GM20000 (cell line): ENCODE measurements at regions not wholly inside any gene's neighbourhood (a gene's known extent, or its start where the extent isn't known, plus 50 kb on each side); places are given as distances from the start of the nearest gene placed in this dataset.

Experiments
- DNase-seq: peaks from one replicate; pipeline ENCODE4 v3.0.0; 2012; ENCODE audit warnings: low spot score
- TF ChIP-seq, protein P1 (sequence below): IDR thresholded peaks from 2 replicates; pipeline ENCODE4 v1.5.1; 2012; ENCODE audit warnings: mild to moderate bottlenecking, control low read depth; ENCODE audit errors: extremely low read depth, missing control alignments

DNA sequence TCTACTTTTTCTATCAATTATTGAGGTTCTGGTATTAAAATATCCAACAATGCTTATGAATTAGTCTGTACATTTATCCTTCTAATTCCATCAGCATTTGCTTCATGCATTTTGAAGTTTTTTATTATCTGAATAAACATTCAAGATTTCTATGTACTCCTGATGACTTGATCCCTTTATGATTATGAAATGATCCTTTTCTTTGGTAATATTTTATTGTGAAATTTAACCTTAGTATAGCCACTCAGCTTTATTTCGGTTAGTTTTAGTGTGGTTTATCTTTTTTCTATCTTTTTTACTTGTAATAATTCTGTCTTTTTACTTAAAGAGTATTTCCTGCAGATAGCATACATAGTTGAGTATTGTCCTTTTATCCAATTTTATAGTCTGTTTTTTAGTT lies 106.6 kb downstream of the SNAPC1 start:
- TF ChIP-seq, protein P1, sequence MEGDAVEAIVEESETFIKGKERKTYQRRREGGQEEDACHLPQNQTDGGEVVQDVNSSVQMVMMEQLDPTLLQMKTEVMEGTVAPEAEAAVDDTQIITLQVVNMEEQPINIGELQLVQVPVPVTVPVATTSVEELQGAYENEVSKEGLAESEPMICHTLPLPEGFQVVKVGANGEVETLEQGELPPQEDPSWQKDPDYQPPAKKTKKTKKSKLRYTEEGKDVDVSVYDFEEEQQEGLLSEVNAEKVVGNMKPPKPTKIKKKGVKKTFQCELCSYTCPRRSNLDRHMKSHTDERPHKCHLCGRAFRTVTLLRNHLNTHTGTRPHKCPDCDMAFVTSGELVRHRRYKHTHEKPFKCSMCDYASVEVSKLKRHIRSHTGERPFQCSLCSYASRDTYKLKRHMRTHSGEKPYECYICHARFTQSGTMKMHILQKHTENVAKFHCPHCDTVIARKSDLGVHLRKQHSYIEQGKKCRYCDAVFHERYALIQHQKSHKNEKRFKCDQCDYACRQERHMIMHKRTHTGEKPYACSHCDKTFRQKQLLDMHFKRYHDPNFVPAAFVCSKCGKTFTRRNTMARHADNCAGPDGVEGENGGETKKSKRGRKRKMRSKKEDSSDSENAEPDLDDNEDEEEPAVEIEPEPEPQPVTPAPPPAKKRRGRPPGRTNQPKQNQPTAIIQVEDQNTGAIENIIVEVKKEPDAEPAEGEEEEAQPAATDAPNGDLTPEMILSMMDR = no peak
- no peak for DNase-seq

- no peak for DNase-seq
- TF ChIP-seq, protein P1 = no peak
Measured at GRCh38 chr14:61870163-61870562, 107.9 kb downstream of the SNAPC1 start.

DNA sequence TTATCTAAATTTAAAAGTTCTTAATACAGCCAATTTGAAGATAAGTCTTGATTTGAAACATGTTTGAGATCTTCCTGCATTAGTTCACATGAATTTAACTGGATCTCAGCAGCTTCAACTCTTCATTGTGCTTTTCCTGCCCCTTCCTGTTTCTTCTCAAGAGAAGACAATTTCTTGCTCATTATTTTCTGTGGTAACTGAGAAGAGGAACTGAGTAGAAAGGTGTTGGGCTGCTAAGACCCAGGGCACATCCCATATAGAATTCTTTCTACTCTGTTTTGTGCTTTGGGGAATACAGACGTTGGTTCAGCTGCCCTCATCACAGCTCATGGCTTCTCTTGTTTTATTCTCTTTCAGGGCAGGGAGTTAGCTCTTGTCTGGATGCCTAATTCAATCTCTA lies 110.2 kb downstream of the SNAPC1 start:
- TF ChIP-seq, protein P1 = no peak
- peak; percentile 60 for DNase-seq

GRCh38 chr14:61875483-61875882 lies 113.3 kb downstream of the SNAPC1 start:
- TF ChIP-seq, protein P1 = no peak
- DNase-seq = no peak

- DNase-seq = peak; percentile 24
- TF ChIP-seq, protein P1 = no peak
Measured at GRCh38 chr14:61876362-61877034, 114.3 kb downstream of the SNAPC1 start.

GRCh38 chr14:61877035-61877390 lies 114.8 kb downstream of the SNAPC1 start:
- TF ChIP-seq, protein P1 = no peak
- no peak for DNase-seq

DNA sequence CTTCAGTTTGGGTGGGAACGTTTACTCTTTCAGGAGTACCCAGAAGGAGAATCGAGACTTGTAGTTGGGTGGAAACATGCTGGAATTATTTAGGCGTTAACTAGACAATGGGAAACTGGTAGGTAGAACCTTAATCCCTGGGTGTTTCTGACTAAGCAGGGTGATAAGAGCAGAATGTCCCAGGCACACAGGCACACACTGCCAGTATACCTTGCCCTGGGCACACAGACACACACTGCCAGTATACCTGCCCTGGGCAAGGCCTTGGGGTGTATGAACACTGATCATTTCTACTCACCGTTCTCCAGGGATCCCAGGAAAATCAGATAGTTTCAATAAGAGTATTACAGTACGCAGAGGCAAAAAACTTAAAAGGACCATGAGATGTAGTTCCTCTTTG lies 115.5 kb downstream of the SNAPC1 start:
- DNase-seq = no peak
- TF ChIP-seq, protein P1 = no peak
